ENCODE measurements at regions not wholly inside any gene's neighbourhood (a gene's known extent, or its start where the extent isn't known, plus 50 kb on each side); places are given as distances from the start of the nearest gene placed in this dataset.

DNA sequence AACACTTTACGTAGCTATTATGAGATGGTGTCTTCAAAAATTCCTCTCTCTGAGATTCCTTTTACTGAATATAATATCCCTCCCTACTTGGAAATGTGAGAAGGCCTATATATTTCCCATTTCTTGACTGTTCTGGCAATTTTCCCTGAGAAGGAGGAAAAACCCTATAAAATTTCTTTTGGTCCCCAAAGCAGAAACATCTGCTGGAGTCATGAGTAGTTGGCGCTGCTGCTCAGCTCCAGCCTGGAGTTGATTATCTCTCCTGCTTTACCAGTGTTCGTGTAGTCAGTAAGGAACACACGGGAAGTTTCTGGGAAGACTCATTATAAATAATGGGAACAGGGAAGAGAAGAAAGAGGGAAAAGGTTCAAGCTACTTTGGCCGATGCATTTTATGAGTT is 680.1 kb downstream of the EPHA3 start:
- TF ChIP-seq CTCF (conservative IDR thresholded peaks at IDR 0.05; ENCODE audit: low read depth, low read length), result no peak
- H3K4me3 ChIP-seq (ENCODE audit: low read depth, low read length), result no peak overlapping the region
- no peak for DNase-seq (ENCODE audit: low read depth)

- no peak for TF ChIP-seq CTCF (conservative IDR thresholded peaks at IDR 0.05; ENCODE audit: low read depth, low read length)
- no peak overlapping the region for H3K4me3 ChIP-seq (ENCODE audit: low read depth, low read length)
- DNase-seq (ENCODE audit: low read depth), result no peak
Observed at GRCh38 chr3:89787979-89788378, 680.6 kb downstream of the EPHA3 start.

DNA sequence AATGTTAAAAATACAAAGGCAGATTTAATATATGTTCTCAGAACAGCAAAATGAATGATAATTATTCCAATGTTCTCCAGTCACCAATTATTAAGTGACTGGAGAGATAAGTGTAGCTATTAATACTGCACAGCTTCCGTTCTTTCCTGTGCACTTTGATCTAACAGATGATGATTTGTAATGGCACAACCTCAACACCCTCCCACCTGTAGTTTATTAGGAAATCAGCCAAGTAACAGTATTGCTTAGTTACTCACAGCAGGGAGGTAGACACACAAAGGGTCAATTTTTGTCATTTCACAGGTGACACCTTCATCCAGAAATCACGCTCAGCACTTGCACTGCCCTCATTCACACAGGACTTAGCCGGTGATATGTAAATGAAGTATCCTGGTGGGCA is 688.1 kb downstream of the EPHA3 start:
- H3K4me3 ChIP-seq (ENCODE audit: low read depth, low read length), result no peak overlapping the region
- TF ChIP-seq CTCF (conservative IDR thresholded peaks at IDR 0.05; ENCODE audit: low read depth, low read length), result no peak
- DNase-seq (ENCODE audit: low read depth), result no peak

GRCh38 chr3:89802881-89803280 is 695.5 kb downstream of the EPHA3 start:
- TF ChIP-seq CTCF (conservative IDR thresholded peaks at IDR 0.05; ENCODE audit: low read depth, low read length), result no peak
- no peak for DNase-seq (ENCODE audit: low read depth)
- no peak overlapping the region for H3K4me3 ChIP-seq (ENCODE audit: low read depth, low read length)

DNA sequence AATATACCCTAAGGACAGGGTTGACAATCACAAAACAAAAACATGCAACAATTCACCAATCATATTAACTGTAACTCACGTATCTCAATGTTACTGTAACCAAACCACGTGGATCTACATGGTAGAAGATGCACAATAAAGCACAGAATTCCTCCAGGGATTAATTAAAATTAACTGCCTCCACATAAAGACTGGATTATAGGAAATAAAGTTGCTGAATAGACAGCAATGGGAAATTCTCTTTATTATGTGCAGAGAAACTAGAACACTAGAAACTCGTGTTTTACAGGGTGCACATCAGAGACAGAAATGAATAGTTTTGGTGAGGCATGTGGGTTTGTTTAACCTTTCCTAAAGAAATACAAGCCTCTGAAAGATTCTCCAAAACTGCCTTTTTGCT is 696.3 kb downstream of the EPHA3 start:
- DNase-seq (ENCODE audit: low read depth), result no peak
- H3K4me3 ChIP-seq (ENCODE audit: low read depth, low read length), result no peak overlapping the region
- no peak for TF ChIP-seq CTCF (conservative IDR thresholded peaks at IDR 0.05; ENCODE audit: low read depth, low read length)

DNA sequence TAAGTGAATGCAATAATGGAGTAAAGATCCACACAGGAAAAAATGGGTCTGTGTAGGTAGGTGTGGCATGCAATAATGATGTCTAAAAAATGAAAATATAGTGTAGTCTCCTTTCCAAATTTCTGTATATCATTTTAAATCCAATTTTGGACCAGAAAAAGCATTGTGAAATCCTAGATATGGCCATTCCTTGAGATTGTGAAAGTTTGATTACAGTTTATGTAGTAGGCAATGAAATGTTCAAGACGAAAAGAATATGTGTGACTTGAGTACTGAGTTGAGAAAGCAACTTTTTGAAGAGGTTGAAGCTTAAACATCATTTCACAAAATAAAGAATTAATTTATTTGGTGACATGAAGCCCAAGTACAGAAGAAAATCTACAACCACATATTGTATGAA is 698.7 kb downstream of the EPHA3 start:
- no peak overlapping the region for H3K4me3 ChIP-seq (ENCODE audit: low read depth, low read length)
- TF ChIP-seq CTCF (conservative IDR thresholded peaks at IDR 0.05; ENCODE audit: low read depth, low read length), result no peak
- no peak for DNase-seq (ENCODE audit: low read depth)

DNA sequence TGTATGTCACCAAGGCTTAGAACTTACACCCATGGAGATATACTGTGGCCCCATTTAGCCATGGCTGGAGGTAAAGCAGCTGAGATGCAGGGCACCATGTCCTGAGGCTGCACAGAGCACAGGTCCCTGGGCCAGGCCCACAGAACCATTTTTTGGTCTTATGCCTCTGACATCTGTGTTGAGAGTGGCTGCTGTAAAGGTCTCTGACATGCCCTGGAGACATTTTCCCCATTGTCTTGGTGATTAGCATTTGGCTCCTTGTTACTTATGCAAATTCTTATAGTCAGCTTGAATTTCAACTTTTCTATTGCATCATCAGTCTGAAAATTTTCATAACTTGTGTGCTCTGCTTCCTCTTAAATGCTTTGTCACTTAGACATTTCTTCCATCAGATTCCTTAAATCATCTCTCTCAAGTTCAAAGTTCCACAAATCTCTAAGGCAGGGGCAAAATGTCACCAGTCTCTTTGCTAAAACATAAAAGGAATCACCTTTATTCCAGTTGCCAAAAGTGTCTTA is 701.3 kb downstream of the EPHA3 start:
- no peak for TF ChIP-seq CTCF (conservative IDR thresholded peaks at IDR 0.05; ENCODE audit: low read depth, low read length)
- DNase-seq (ENCODE audit: low read depth), result no peak
- H3K4me3 ChIP-seq (ENCODE audit: low read depth, low read length), result no peak overlapping the region

Measured in choroid plexus epithelial cell (primary cell).